Germinal center (tissue), 1 donor: ENCODE measurements at regions not wholly inside any gene's neighbourhood (a gene's known extent, or its start where the extent isn't known, plus 50 kb on each side); places are given as distances from the start of the nearest gene placed in this dataset.
"Not testable (repeated sequence)": the region's sequence is repeated elsewhere in the genome, so short reads cannot be mapped to it uniquely, and the experiment has no call there.

Experiments used
- DNase-seq: peaks from one replicate; pipeline ENCODE4 v3.0.0; 2012; ENCODE audit warnings: mixed read lengths, low spot score

DNA sequence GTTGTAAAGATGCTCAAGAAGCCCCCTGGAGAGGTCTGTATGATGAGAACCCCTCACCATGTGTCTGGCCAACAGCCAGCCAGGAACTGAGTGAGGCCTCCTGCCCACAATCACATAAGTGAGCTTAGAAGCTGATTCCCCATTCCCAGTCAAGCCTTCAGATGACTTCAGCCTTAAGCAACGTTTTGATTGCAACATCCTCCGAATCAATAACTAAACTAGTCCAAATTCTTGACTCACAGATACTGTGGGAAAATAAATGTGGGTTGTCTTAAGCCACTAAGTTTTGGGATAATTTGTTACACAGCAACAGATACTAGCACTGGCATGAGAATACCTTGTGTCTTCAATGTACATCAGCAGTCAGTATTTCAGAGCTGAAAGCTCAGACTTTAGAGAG, 54.5 kb upstream of the HS3ST4 start:
- DNase-seq, result no peak

DNA sequence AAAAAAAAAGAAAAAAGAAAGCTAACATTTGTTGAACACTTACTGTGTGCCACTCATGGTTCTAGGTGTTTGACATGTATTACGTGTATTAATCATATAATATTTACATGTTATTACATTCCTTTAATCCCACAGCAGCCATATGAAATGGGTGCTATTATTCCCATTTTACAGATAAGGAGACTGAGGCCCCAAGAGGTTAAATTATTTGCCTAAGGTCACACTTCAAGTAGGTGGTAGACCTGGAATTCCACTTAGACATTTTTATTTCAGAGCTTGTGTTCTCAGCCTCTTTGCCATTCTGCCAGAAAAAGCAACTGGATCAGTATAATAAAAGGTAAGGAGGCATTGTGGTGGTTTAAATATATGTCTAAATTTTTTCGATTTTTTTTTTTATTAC, 55.1 kb upstream of the HS3ST4 start:
- DNase-seq, result no peak

DNA sequence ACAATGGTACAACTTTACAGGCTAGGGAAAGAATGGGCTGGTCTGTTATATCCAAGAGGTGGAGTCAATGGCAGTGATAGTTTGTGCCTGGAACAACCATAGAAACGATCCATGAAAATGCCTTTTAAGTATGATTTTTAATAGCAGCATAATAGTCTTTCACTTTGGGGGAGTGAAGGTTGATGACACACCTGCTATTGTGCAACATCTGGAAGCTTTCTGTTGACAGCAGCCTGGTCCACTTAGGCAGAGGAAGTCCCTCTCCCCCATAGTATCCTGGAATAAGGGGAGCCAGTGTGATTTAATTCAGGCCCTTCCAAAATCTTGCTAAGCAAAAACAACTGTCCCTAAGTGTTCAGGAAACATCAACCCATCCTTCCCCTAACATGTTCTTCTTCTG, 56.3 kb upstream of the HS3ST4 start:
- no peak for DNase-seq

DNA sequence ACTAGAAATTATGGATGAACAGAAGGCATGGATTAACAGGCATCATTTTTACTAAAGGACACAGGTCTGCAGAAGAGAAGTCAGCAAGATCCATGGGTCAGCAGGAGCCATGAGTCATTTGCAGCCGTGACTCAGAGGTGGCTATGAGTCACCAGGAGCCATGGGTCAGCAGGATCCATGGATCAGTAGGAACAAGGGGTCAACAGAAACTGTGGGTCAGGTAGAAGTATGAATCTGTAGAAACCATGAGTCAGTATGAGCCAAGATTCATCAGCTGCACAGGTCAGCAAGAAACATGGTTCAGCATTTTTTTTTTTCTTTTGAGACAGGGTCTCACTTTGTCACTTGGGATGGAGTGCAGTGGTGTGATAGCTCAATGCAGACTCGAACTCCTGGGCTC, 58.2 kb upstream of the HS3ST4 start:
- DNase-seq, result no peak

DNA sequence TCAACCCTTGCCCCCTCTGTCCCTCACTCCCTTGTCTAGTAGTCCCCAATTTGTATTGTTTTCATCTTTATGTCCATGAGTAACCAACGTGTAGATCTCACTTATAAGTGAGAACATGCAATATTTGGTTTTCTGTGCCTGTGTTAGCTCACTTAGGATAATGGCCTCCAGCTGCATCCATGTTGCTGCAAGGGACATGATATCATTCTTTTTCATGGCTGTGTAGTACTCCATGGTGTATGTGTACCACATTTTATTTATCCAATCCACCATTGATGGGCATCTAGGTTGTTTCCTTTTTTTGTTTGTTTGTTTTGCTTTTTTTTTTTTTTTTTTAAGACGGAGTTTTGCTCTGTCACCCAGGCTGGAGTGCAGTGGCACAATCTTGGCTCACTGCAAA, 63.0 kb upstream of the HS3ST4 start:
- no peak for DNase-seq

DNA sequence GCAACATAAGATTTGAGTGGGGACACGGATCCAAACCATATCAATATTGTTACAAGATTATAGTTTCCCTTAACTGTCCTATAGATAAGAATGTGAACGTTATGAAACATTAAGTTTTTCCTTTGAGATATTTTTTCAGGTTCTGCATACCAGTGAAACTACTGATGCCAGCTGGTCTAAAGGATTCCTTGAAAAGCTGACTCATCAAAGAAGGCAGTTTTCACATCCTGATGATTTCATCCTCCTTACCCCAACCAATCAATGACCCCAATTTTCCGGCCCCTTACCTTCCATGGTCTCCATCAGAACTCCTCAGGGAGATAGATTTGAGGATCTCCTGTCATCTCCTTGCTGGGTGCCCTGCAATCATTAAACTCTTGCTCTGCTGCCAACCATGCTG, 64.1 kb upstream of the HS3ST4 start:
- no peak for DNase-seq

DNA sequence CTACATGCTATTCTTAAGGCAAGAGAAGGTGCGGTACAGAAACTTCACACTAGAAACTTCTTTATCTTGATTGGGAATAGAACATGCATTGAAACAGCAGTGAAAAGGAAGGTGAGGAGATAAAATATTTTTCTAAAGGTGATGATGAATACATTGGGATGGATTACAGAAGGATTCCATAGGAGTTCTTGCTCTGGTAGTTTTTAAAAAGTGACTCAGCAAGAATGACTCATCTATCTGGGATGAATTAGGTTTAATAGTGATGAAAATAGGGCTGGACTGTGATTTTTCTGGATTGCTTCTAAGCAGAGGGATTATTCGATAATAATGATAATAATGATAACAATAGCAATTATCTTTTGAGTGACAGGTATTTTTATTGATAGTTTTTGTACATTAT, 65.6 kb upstream of the HS3ST4 start:
- DNase-seq, result no peak

DNA sequence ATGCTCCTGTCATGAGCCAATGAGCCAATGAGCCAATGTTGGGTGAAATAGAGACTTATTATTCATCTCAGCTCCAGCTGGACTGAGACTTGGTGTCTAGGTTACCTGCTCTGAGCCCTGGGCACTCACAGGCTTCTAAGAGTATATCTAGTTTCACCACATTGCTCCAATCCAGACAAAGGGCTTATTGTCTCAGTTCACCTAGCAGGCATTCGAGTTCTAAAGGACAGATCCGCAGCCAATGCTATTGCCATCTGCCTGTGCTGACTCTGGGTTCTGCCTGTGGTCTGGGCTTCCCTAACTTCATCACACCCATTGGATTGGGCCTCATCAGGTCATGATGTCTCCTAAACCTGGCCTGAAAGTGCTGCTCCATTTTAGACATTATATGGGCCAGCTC, 66.1 kb upstream of the HS3ST4 start:
- DNase-seq, result no peak

DNA sequence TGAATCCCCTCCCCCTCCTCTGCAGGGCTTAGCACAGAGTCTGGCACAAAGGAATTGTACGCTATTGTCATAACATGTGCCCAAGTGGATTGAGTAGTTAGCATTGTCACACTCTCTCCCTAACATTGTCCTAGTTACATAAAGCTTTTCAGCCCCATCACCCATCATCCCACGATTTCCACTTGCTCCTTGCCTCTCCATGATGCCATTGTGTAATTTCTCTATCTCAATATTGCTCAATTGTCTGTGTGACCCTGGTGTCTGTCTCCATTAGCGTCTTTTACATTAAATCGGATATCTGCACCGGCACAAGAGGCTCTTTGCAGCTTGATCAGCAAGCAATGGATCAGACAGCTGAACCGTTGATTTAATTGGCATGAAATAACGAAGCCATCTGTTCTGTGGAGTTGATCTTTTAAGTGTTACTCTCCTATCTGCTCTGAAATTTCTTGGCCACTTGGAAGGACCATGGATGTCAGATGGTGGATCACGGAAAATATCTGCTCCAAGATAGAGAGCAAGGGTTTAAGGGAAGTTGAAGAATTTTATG, 77.0 kb upstream of the HS3ST4 start:
- DNase-seq, result no peak

DNA sequence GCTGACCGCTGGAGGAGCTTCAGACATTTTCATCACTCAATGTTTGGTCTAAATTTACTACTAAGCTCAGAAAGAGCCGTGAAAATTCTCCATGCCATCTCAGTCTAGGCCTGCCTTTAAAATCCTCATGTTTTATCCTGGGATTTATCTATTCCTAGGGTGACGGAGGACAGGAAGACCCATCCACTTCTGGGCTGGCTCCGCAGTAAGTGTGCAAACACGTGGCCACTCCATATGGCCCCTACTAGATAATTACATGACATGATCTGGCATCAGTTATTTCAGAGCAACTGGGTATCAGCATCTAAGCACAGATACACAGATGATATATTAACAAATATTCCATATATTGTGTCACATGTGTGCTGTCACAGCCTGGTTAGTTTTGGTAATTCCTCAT, 77.8 kb upstream of the HS3ST4 start:
- DNase-seq, result no peak

DNA sequence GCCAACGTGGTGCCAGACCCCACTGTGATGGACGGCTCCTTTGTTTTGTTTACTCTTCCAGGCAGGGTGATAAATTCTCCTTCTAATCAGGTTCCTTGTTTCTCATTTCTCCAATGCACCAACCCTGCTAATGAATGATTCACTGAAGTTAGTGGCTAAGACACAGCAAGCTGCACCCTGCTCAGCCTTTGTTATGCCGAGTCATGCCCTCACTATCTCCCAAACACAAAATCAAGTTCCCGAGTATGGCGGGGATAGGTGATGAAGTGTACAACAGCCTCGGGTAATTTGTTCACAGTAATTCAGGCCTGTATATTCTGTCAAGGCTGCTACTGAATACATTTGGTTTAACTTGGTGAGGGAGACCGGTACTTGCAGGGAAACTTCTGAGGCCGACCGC, 83.8 kb upstream of the HS3ST4 start:
- DNase-seq, result no peak

DNA sequence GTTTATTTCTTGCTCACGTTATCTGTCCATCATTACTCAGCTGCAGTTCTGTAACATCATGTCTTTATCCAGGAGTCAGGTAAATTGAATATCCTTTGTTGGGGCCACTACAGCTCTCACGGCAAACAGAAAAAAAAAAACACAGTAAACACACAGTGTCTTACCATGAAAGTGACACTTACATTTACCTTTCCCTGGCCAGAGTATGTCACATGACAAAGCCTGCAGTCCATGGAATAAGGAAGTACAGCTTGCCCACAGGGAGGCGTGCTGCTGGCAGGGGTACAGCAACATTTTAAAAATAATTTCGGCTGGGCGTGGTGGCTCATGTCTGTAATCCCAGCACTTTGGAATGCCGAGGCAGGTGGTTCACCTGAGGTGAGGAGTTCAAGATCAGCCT, 85.7 kb upstream of the HS3ST4 start:
- no peak for DNase-seq

DNA sequence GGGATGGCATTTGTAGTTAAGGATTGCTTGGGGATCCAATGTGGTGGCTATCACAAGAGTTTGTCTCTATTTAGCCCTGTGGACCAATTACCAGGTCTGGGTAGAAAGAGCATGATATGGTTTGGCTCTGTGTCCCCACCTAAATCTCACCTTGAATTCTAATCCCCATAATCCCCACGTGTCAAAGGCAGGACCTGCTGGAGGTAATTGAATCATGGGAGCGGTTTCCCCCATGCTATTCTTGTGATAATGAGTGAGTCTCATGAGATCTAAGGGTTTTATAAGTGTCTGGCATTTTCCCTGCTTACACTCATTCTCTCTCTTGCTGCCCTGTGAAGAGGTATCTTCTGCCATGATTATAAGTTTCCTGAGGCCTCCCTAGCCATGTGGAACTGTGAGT, 86.4 kb upstream of the HS3ST4 start:
- DNase-seq, result no peak

DNA sequence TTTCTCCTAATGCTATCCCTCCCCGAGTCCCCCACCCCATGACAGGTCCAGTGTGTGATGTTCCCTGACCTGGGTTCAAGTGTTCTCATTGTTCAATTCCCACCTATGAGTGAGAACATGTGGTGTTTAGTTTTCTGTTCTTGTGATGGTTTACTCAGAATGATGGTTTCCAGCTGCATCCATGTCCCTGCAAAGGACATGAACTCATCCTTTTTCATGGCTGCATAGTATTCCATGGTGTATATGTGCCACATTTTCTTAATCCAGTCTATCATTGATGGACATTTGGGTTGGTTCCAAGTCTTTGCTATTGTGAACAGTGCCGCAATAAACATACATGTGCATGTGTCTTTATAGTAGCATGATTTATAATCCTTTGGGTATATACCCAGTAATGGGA, 90.5 kb upstream of the HS3ST4 start:
- DNase-seq, result not testable (repeated sequence)

DNA sequence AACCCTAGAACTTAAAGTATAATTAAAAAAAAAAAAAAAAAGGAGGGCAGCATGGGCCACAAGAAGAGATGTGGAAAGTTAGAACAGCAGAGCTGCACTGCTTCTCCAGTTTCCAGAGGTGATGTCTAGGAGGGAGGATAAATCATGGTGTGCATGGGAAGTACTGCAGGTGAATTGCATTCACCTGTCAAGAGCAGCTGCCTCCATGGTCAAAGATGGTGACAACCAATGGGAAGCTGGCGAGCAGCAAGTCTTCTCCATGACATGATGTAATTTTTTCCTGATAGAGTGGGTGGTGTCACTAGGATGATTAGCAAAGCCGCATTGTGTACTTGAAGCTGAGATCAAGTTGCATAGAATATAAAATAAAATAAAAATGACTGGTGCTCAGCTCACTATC, 95.6 kb upstream of the HS3ST4 start:
- DNase-seq, result no peak

DNA sequence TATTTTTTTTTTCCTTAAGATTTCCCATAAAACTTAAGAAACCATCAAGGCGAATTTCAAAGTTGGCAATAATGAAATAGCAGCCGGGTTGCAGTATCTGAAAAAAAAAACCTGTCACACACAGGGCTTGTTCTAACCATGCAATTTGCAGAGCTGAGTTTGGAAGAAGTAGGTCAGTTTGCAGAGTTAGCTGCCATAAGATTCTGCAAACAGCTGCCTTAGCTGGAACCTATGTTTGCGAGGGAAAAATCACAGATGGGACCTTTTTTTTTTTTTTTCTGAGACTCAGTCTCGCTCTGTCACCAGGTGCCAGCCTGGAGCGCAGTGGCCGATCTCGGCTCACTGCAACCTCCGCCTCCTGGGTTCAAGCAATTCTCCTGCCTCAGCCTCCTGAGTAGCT, 98.5 kb upstream of the HS3ST4 start:
- DNase-seq, result no peak

DNA sequence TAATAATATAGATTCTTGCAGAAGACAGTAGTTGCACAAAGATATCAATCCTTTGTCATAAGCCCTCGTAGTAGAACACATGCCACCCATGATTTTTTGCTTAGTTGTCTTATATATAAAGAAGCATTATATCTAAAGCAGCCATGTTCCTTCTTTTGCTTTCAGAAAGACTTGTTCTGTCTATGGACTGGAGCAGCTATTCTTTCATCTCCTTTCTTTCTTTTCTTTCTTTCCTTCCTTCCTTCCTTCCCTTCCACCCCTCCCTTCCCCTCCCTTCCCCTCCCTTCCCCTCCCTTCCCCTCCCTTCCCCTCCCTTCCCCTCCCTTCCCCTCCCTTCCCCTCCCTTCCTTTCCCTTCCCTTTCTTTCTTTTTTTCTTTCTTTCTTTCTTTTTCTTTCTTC, 104.0 kb upstream of the HS3ST4 start:
- DNase-seq, result no peak

DNA sequence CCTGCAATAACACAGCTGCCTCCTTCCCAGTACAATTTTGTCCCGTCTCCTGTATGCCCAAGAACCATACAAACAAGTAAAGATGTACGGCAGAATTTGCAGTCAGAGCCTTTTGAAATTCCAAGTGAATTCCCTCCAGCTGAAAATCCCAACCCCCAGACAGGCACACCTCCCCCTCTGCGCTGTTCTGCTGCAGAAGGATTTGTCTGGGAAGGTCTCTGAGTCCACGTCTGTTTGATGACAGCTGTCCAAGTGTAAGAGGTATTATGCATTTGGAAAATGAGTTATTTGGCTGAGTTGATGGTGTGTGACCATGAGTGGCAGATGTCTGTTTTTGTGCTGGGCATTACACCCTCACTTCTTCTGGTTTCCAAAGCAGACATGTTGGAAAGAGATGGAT, 104.9 kb upstream of the HS3ST4 start:
- no peak for DNase-seq

DNA sequence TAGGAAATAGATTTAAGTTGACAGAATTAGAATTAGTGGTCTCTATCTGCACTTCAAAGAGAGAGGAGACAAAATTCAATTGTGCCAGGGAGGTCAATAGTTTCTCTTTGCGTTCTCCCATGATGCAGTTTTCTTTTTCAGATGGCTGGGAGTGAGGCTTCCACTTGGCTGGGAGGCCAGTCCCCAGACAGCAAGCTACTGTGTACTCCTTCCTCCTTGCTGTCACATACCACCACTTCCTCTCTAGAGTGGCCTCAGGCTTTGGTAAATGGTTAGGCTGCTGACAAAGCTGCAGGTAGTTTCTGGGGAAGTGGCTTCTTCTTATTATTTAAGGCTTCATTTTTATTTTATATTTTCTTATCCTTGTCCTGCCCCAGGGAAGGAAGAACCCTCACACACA, 106.2 kb upstream of the HS3ST4 start:
- no peak for DNase-seq

DNA sequence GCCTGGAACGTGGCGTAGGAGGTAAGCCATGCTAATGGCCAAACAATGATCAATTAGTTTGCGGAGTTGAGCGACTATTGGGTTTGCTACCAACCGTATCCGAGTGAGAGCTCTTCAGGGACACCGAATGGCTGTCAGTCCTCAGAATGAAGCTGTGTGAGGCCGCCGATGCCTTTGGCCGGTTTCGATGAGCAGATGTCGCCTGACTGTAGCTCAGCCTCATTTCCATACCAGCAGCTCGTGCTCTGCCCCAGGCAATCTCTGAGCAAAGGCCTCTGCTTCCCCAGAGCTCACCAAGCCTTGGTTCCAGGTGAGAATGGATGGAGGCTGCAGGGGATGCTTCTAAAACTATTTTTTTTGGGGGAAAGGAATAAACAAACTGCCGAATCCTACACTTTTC, 111.7 kb upstream of the HS3ST4 start:
- no peak for DNase-seq

DNA sequence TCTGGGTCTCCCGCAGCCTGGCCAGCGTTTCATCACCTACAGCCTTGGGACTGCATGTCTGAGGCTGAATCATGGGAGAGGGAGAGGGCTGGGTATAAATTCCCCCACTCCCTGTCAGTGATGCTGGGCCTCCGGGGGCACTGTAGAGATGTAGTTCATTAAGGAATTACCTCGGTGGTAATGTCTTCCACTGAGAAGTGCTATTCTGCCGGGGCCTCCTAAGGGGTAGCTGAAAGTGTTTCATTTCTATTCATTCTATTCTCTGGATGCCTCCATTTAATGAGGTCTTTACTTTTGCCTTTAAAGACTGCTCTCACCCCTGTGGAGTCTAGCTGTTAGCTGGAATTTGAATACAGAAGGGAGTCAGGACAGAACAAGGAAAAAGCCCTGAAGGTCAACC, 116.4 kb upstream of the HS3ST4 start:
- no peak for DNase-seq

DNA sequence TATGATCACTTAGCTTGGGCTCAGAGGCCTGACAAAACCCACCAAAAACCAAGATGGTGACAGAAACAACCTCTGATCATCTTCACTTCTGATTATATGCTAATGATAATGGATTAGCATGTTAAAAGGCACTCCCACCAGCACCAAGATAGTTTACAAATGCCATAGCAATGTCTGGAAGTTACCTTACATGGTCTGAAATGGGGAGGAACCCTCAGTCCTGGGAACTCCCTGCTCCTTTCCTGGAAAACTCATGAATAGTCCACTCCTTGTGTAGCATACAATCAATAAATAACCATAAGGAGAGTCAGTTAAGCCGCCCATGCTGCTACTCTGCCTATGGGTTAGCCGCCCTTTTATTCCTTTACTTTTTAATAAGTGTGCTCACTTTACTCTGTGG, 120.0 kb upstream of the HS3ST4 start:
- no peak for DNase-seq

DNA sequence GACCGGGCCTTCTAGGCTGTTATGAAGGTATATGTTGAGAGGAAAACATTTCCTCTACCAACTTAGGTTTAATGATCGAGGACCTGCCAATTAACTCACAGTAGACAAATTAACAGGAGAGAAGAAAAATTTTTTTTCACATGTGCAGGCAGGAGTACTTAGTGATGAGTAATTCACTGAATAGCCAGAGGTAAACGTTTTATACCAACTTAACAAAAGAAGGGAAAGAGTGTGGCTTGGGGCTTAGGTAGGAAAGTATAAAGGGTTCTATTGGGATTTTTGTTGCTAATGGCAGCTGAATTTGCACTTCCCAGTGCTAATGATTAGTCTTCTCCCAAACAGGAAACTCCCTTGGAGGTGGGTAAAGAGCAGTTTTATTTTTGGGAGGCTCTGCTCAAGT, 121.6 kb upstream of the HS3ST4 start:
- no peak for DNase-seq

DNA sequence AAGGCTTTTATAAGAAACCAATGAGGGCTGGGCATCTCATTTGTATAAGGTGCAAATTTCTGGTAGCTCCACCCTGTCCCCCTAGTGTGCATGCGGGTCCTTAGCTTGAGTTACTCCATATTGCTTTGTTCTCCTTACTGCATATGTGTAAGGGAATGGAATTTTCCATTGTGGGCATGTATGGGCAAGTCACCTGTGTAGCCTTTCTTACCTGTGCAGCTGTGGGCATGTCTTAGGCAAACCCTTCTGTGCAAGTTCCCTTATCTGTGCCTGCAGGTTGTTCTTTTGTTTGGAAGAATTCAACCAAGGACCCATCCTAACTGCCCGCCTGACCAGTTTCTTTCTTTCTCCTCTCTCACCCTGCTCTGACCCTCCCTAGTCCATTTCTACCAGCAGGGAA, 122.8 kb upstream of the HS3ST4 start:
- DNase-seq, result no peak

DNA sequence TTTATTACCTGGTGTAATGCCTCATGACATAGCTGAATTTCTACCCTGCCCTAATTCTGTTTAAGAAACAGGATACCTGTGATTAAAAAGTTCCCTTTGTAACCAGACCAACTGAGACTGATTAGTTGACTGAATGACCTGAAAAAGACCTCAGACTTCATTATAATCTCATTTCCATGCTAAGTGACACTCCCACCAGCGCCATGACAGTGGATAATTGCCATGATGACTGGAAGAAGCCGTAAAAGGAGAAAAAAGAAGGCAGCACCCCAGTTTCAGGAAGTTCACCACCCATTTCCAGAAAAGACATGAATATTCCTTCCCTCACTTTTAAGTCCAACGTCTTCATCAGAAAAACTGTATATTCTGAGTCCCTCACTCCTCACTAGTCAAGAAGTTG, 125.6 kb upstream of the HS3ST4 start:
- DNase-seq, result no peak
